Vagina (tissue), 2 donors: ENCODE measurements at regions not wholly inside any gene's neighbourhood (a gene's known extent, or its start where the extent isn't known, plus 50 kb on each side); places are given as distances from the start of the nearest gene placed in this dataset.

ENCODE experiments used
- POLR2A ChIP-seq, 2 donors: fragments of 450-650 bp; IDR thresholded peaks; one replicate each; pipeline ENCODE4 v1.6.1; 2017; ENCODE audit warnings: antibody characterized with exemption in 2 of 2, mild to moderate bottlenecking in 2 of 2, moderate library complexity in 2 of 2
- POLR2AphosphoS5 ChIP-seq, 2 donors: sonication (generic); formaldehyde crosslinking; IDR thresholded peaks; one replicate each; pipeline ENCODE4 v1.9.0; 2017; ENCODE audit warnings: antibody characterized with exemption in 2 of 2, mild to moderate bottlenecking in 2 of 2, low read depth in 1 of 2; ENCODE audit not compliant: insufficient read depth in 1 of 2
- TF ChIP-seq, protein P1 (sequence below), 3 experiments: fragments of 450-650 bp in 2 of 3; fragments of 200-600 bp in 1 of 3; sonication (generic) in 1 of 3; IDR thresholded peaks; one replicate each; pipeline ENCODE4 v1.5.1; 2017 to 2019; ENCODE audit warnings: antibody characterized with exemption in 3 of 3, mild to moderate bottlenecking in 2 of 3, moderate library complexity in 2 of 3

- TF ChIP-seq, protein P1, sequence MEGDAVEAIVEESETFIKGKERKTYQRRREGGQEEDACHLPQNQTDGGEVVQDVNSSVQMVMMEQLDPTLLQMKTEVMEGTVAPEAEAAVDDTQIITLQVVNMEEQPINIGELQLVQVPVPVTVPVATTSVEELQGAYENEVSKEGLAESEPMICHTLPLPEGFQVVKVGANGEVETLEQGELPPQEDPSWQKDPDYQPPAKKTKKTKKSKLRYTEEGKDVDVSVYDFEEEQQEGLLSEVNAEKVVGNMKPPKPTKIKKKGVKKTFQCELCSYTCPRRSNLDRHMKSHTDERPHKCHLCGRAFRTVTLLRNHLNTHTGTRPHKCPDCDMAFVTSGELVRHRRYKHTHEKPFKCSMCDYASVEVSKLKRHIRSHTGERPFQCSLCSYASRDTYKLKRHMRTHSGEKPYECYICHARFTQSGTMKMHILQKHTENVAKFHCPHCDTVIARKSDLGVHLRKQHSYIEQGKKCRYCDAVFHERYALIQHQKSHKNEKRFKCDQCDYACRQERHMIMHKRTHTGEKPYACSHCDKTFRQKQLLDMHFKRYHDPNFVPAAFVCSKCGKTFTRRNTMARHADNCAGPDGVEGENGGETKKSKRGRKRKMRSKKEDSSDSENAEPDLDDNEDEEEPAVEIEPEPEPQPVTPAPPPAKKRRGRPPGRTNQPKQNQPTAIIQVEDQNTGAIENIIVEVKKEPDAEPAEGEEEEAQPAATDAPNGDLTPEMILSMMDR (IDR thresholded peaks at IDR 0.05) = no peak
- TF ChIP-seq POLR2A (IDR thresholded peaks at IDR 0.05) (no peak), POLR2AphosphoS5 (IDR thresholded peaks at IDR 0.05; ENCODE audit: insufficient read depth in 1 of 2, low read depth in 1 of 2) (no peak)
These were observed 925.9 kb downstream of the GALC start for GRCh38 chr14:87067061-87067460.
